ENCODE measurements at regions not wholly inside any gene's neighbourhood (a gene's known extent, or its start where the extent isn't known, plus 50 kb on each side); places are given as distances from the start of the nearest gene placed in this dataset.

DNA sequence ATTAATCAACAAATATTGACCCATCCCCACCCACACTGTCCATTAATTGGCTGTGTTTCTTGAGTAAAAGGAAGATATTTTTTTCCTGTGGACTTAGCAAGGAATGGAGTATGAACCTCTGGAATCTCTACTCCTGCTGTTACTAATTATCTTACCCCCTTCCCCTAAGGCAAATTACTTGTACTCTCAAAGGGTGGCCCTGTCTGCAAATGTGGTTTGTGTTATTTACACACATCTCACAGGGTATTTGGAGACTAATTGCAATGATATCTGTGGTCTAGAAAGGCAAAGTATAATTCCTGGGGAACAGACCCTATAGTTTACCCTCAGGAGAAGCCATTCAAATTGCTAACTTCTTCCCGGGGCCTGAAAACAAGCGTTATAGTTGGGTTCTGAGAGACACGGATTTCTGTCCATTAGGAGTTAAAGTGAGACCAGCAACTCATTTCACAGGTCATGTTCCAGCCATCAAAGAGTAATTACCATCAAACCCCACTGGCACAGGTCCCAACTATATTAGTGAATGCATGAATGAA is 133.0 kb upstream of the RASGEF1B start:
- WGBS (ENCODE audit: insufficient coverage, insufficient replicate concordance, low lambda C conversion rate, missing lambda C conversion rate), result 47% methylated on average over 3 of the region's 3 CpGs
- BruUV-seq (replicated peaks), result no TSS peak
- H3K27ac ChIP-seq (ENCODE audit: control insufficient read depth, insufficient read depth), result no peak overlapping the region
- in situ Hi-C loops (cut with MboI) (no loop called here), intact Hi-C loops (cut with micrococcal nuclease; ENCODE audit: unreplicated experiment) (no loop called here)
- H3K4me3 ChIP-seq, result no peak overlapping the region
- ChIA-PET SMC1A (ENCODE audit: uncharacterized antibody, unreplicated experiment) (no interaction called here), RAD21 (ENCODE audit: unreplicated experiment) (no interaction called here), CTCF (no interaction called here), POLR2A (no interaction called here)
- TF ChIP-seq NBN (IDR thresholded peaks at IDR 0.05) (no peak), YY1 (IDR thresholded peaks at IDR 0.05; ENCODE audit: low read depth, low read length) (no peak), HCFC1 (IDR thresholded peaks at IDR 0.05; ENCODE audit: low read length) (no peak), IKZF2 (IDR thresholded peaks at IDR 0.05) (no peak), CREB1 (IDR thresholded peaks at IDR 0.05; ENCODE audit: low read depth) (no peak), CBFB (IDR thresholded peaks at IDR 0.05; ENCODE audit: low read depth) (no peak), DPF2 (IDR thresholded peaks at IDR 0.05) (no peak), MXI1 (IDR thresholded peaks at IDR 0.05; ENCODE audit: low read depth, low read length) (no peak)
- TF ChIP-seq, protein P1, sequence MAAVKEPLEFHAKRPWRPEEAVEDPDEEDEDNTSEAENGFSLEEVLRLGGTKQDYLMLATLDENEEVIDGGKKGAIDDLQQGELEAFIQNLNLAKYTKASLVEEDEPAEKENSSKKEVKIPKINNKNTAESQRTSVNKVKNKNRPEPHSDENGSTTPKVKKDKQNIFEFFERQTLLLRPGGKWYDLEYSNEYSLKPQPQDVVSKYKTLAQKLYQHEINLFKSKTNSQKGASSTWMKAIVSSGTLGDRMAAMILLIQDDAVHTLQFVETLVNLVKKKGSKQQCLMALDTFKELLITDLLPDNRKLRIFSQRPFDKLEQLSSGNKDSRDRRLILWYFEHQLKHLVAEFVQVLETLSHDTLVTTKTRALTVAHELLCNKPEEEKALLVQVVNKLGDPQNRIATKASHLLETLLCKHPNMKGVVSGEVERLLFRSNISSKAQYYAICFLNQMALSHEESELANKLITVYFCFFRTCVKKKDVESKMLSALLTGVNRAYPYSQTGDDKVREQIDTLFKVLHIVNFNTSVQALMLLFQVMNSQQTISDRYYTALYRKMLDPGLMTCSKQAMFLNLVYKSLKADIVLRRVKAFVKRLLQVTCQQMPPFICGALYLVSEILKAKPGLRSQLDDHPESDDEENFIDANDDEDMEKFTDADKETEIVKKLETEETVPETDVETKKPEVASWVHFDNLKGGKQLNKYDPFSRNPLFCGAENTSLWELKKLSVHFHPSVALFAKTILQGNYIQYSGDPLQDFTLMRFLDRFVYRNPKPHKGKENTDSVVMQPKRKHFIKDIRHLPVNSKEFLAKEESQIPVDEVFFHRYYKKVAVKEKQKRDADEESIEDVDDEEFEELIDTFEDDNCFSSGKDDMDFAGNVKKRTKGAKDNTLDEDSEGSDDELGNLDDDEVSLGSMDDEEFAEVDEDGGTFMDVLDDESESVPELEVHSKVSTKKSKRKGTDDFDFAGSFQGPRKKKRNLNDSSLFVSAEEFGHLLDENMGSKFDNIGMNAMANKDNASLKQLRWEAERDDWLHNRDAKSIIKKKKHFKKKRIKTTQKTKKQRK (IDR thresholded peaks at IDR 0.05; ENCODE audit: low read depth, low read length), result no peak
- TF ChIP-seq, protein P2, sequence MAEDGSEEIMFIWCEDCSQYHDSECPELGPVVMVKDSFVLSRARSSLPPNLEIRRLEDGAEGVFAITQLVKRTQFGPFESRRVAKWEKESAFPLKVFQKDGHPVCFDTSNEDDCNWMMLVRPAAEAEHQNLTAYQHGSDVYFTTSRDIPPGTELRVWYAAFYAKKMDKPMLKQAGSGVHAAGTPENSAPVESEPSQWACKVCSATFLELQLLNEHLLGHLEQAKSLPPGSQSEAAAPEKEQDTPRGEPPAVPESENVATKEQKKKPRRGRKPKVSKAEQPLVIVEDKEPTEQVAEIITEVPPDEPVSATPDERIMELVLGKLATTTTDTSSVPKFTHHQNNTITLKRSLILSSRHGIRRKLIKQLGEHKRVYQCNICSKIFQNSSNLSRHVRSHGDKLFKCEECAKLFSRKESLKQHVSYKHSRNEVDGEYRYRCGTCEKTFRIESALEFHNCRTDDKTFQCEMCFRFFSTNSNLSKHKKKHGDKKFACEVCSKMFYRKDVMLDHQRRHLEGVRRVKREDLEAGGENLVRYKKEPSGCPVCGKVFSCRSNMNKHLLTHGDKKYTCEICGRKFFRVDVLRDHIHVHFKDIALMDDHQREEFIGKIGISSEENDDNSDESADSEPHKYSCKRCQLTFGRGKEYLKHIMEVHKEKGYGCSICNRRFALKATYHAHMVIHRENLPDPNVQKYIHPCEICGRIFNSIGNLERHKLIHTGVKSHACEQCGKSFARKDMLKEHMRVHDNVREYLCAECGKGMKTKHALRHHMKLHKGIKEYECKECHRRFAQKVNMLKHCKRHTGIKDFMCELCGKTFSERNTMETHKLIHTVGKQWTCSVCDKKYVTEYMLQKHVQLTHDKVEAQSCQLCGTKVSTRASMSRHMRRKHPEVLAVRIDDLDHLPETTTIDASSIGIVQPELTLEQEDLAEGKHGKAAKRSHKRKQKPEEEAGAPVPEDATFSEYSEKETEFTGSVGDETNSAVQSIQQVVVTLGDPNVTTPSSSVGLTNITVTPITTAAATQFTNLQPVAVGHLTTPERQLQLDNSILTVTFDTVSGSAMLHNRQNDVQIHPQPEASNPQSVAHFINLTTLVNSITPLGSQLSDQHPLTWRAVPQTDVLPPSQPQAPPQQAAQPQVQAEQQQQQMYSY (CRISPR knock-in tag; IDR thresholded peaks at IDR 0.05), result no peak
- FAIRE-seq, result no peak
- DNase-seq (ENCODE audit: low read depth, low spot score), result no peak
- H3K9me3 ChIP-seq (replicated peaks; ENCODE audit: control insufficient read depth, insufficient read depth, low read length), result no peaks in the 10 kb centered on the region
- no peaks in the 10 kb centered on the region for H3K79me2 ChIP-seq (ENCODE audit: control insufficient read depth, insufficient read depth, low read length)
- H3K4me1 ChIP-seq (ENCODE audit: control insufficient read depth, insufficient read depth, low read length), result no peaks in the 10 kb centered on the region
- no peaks in the 10 kb centered on the region for H3K27me3 ChIP-seq (replicated peaks in 1 of 2; ENCODE audit: control insufficient read depth in 2 of 2, insufficient read depth in 2 of 2, low read length in 1 of 2)
- H3K36me3 ChIP-seq (ENCODE audit: control insufficient read depth in 2 of 2, insufficient read depth in 2 of 2, low read length in 1 of 2), result no peaks in the 10 kb centered on the region
- no peak for ATAC-seq
- no peak overlapping the region for H3K9ac ChIP-seq (ENCODE audit: control insufficient read depth, insufficient read depth, low read length)
- no peak overlapping the region for H3K4me2 ChIP-seq (ENCODE audit: control insufficient read depth, insufficient read depth)
- no peaks in the 10 kb centered on the region; the same call in 1 of the 2 replicates for H4K20me1 ChIP-seq (ENCODE audit: control insufficient read depth, insufficient read depth)
- H2AFZ ChIP-seq (ENCODE audit: control insufficient read depth, low read depth, low read length), result no peak overlapping the region

Data from GM12878 (cell line).